Thoracic aorta (tissue), 2 donors: ENCODE measurements at regions not wholly inside any gene's neighbourhood (a gene's known extent, or its start where the extent isn't known, plus 50 kb on each side); places are given as distances from the start of the nearest gene placed in this dataset.
"Not testable (repeated sequence)": the region's sequence is repeated elsewhere in the genome, so short reads cannot be mapped to it uniquely, and the experiment has no call there.

ENCODE experiments used
- ATAC-seq: fragments of 150-250 bp; one replicate; pipeline ENCODE4 v1.8.0; 2017; ENCODE audit warnings: low read depth; ENCODE audit not compliant: insufficient number of reproducible peaks, low FRiP score
- DNase-seq: peaks from one replicate; pipeline ENCODE4 v3.0.0-alpha.2; 2020; ENCODE audit warnings: low spot score
- H3K27ac ChIP-seq, 2 donors: fragments of 200-600 bp; sonication (generic); 1 replicate in 1 of 2; 2 replicates in 1 of 2; pipeline ENCODE4 v1.5.1; 2016; ENCODE audit warnings: mild to moderate bottlenecking in 2 of 2, moderate library complexity in 2 of 2
- H3K27me3 ChIP-seq: fragments of 200-600 bp; sonication (generic); replicated peaks from 2 replicates; pipeline ENCODE4 v1.6.0; 2016; ENCODE audit warnings: mild to moderate bottlenecking; ENCODE audit not compliant: insufficient read depth
- H3K36me3 ChIP-seq: fragments of 200-600 bp; sonication (generic); one replicate; pipeline ENCODE4 v1.5.1; 2016
- H3K4me1 ChIP-seq, 2 donors: fragments of 200-600 bp; sonication (generic); 1 replicate in 1 of 2; 2 replicates in 1 of 2; pipeline versions ENCODE4 v1.5.1 to v1.6.0; 2016; ENCODE audit warnings: low read depth in 2 of 2, mild to moderate bottlenecking in 1 of 2; ENCODE audit not compliant: control insufficient read depth in 1 of 2
- H3K4me3 ChIP-seq: fragments of 200-600 bp; sonication (generic); 2 replicates; pipeline ENCODE4 v1.5.1; 2016; ENCODE audit warnings: mild to moderate bottlenecking
- H3K9me3 ChIP-seq: fragments of 200-600 bp; sonication (generic); 2 replicates; pipeline ENCODE4 v1.5.1; 2016
- TF ChIP-seq, protein P1 (sequence below): fragments of 200-600 bp; sonication (generic); IDR thresholded peaks from one replicate; pipeline ENCODE4 v1.5.1; 2019; ENCODE audit warnings: antibody characterized with exemption

DNA sequence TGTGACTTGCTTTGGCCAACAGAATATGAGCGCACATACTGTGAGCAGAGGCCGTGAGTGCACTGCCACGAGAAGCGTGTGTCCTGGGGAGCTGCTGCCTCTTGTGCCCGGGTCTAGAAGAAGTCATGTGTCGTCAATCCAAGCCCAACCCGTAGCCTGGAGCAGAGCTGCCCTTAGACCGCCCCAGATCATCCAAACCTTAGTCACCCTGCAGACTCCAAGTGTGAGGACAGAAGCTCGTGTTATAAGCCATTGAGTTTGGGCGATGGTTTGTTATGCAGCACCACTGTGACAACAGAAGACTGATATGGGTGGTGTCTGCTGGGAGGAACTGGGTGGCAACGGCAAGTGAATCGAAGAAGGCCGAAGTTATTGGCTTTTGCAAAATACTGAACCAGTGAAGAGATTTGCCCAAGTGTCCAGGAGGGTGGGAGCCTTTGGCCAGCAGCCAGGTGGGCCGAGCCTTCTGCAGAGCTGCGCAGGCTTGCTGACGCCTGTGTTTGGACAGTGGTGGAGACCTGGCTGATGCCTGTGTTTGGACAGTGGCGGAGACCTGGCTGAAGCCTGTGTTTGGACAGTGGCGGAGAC is 101.3 kb upstream of the SULF2 start:
- Histone ChIP-seq H3K9me3 (no peaks in the 10 kb centered on the region), H3K4me3 (no peak overlapping the region), H3K27ac (no peak overlapping the region), H3K36me3 (no peaks in the 10 kb centered on the region), H3K4me1 (no peaks in the 10 kb centered on the region), H3K27me3 (no peaks in the 10 kb centered on the region)
- no peak for DNase-seq
- TF ChIP-seq, protein P1, sequence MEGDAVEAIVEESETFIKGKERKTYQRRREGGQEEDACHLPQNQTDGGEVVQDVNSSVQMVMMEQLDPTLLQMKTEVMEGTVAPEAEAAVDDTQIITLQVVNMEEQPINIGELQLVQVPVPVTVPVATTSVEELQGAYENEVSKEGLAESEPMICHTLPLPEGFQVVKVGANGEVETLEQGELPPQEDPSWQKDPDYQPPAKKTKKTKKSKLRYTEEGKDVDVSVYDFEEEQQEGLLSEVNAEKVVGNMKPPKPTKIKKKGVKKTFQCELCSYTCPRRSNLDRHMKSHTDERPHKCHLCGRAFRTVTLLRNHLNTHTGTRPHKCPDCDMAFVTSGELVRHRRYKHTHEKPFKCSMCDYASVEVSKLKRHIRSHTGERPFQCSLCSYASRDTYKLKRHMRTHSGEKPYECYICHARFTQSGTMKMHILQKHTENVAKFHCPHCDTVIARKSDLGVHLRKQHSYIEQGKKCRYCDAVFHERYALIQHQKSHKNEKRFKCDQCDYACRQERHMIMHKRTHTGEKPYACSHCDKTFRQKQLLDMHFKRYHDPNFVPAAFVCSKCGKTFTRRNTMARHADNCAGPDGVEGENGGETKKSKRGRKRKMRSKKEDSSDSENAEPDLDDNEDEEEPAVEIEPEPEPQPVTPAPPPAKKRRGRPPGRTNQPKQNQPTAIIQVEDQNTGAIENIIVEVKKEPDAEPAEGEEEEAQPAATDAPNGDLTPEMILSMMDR: no peak
- ATAC-seq: no peak

DNA sequence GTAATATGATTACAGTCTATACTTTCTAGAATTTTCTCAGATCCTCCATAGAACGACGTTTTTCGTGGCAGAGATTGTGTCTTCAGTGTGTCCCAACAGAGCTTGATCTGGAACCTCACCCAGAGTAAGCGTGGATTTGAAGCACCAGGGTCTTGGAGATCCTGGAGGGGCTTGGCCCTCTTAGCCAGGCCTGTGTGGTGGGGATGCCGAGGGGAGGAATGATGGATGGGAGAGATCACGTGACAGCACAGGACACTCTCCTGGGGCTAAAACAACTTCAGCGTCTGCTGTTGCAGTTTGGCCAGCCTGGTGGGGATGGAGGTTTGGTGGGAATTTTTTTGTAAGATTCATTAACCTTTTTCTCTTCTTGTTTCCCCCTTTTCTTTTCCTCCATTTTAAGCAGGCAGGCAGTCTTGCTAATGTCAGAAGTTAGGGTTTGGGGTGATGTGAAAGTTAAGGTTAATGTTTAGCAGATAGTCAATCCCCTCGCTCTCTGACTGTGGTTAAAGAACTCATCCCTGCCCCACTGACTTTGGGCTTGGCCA is 100.7 kb upstream of the SULF2 start:
- no peak overlapping the region for H3K4me3 ChIP-seq
- H3K4me1 ChIP-seq: no peaks in the 10 kb centered on the region
- H3K27me3 ChIP-seq: no peaks in the 10 kb centered on the region
- H3K9me3 ChIP-seq: no peaks in the 10 kb centered on the region
- ATAC-seq: no peak
- DNase-seq: no peak
- H3K27ac ChIP-seq: no peak overlapping the region
- TF ChIP-seq, protein P1: no peak
- H3K36me3 ChIP-seq: no peaks in the 10 kb centered on the region

DNA sequence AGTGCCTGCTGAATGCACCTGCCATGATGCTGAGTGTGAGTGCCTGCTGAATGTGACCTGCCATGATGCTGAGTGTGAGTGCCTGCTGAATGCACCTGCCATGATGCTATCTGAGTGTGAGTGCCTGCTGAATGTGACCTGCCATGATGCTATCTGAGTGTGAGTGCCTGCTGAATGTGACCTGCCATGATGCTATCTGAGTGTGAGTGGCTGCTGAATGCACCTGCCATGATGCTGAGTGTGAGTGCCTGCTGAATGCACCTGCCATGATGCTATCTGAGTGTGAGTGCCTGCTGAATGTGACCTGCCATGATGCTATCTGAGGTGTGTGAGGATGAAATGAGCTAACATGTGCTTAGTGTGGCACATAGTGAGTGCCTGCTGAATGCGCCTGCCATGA is 98.7 kb upstream of the SULF2 start:
- H3K27me3 ChIP-seq, DNase-seq, H3K27ac ChIP-seq, H3K36me3 ChIP-seq, H3K4me3 ChIP-seq, H3K4me1 ChIP-seq, H3K9me3 ChIP-seq, ATAC-seq: not testable (repeated sequence)

DNA sequence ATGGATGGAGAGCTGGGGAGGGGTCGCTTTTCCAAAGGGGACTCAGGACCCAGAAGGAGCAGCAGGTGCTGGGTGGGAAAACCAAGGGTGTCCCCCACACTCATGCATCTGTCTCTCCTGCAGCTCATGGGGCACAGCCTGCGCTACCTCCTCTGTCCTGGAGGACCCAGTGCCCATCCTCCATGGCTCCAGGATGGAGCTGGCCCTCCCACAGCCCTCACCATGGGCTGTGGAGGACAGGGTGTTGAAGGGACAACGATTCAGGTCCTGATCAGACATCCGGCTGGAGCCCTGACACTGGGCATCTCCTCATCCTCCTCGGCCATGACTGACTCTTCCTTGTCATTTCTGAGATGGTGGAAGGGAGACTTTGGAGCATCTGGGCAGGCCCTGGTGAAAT is 97.9 kb upstream of the SULF2 start:
- Histone ChIP-seq H3K4me1 (no peaks in the 10 kb centered on the region), H3K9me3 (no peaks in the 10 kb centered on the region), H3K27ac (no peak overlapping the region), H3K4me3 (no peak overlapping the region), H3K27me3 (no peaks in the 10 kb centered on the region), H3K36me3 (no peaks in the 10 kb centered on the region)
- TF ChIP-seq, protein P1: no peak
- DNase-seq: no peak
- no peak for ATAC-seq

DNA sequence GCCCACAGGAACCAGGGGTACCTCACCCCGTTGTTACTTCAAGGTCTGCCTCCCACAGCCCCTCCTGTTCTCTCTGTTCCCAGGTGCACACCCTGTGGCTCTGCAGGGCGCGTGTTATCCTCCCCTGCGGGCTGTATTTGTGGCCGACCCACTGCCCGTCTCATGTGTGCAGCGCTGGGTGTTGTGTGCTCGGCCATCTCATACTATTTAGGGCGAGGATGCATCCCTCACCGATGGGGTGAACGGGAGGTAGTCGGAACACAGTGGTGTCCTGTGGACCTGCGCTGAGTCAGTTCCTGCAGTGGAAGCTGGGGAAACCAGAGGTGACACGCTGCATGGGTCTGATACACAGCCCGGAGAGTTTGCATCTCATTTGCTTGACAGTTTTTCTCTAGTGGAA is 94.5 kb upstream of the SULF2 start:
- ATAC-seq: no peak

More for the DNA sequence above, 94.5 kb upstream of the SULF2 start:
- Histone ChIP-seq H3K27ac (no peak overlapping the region), H3K36me3 (no peaks in the 10 kb centered on the region), H3K4me1 (no peaks in the 10 kb centered on the region), H3K4me3 (no peak overlapping the region), H3K9me3 (no peaks in the 10 kb centered on the region), H3K27me3 (no peaks in the 10 kb centered on the region)
- no peak for DNase-seq
- TF ChIP-seq, protein P1: no peak
